Prostate gland (tissue), 2 donors: ENCODE measurements at regions not wholly inside any gene's neighbourhood (a gene's known extent, or its start where the extent isn't known, plus 50 kb on each side); places are given as distances from the start of the nearest gene placed in this dataset.
"Not testable (repeated sequence)": the region's sequence is repeated elsewhere in the genome, so short reads cannot be mapped to it uniquely, and the experiment has no call there.

Experiments
- CTCF ChIP-seq, 4 experiments: fragments of 200-600 bp in 2 of 4; fragments of 450-650 bp in 2 of 4; sonication (generic) in 2 of 4; IDR thresholded peaks; 1 replicate in 3 of 4; 2 replicates in 1 of 4; pipeline ENCODE4 v1.5.1; 2016 to 2019; ENCODE audit warnings: antibody characterized with exemption in 4 of 4, mild to moderate bottlenecking in 2 of 4, moderate library complexity in 2 of 4
- POLR2A ChIP-seq: fragments of 450-650 bp; IDR thresholded peaks from one replicate; pipeline ENCODE4 v1.6.1; 2016; ENCODE audit warnings: antibody characterized with exemption, mild to moderate bottlenecking
- POLR2AphosphoS5 ChIP-seq: sonication (generic); formaldehyde crosslinking; IDR thresholded peaks from one replicate; pipeline ENCODE4 v1.6.1; 2017; ENCODE audit warnings: antibody characterized with exemption

- TF ChIP-seq POLR2A; CTCF (IDR thresholded peaks at IDR 0.05); POLR2AphosphoS5: not testable (repeated sequence)
Observed at GRCh38 chr9:79103257-79103656, 468.5 kb upstream of the TLE4 start.
